Activated CD8-positive, alpha-beta T cell treated with anti-CD3 and anti-CD28 coated beads for 36 hours (primary cell): ENCODE measurements at regions not wholly inside any gene's neighbourhood (a gene's known extent, or its start where the extent isn't known, plus 50 kb on each side); places are given as distances from the start of the nearest gene placed in this dataset.

Experiments used
- ATAC-seq: fragments of 200-7000 bp; cut with Tn5 transposase; one replicate; pipeline ENCODE4 v1.10.0; 2021; ENCODE audit warnings: mild to moderate bottlenecking, moderate library complexity
- CTCF ChIA-PET: fragments of 350-600 bp; sonication (Branson Sonifier 250); formaldehyde crosslinking; loops from one replicate; lab custom pipeline; 2021; ENCODE audit warnings: antibody characterized with exemption; lab: Charles Lee
- POLR2A ChIA-PET: fragments of 350-600 bp; sonication (Branson Sonifier 250); formaldehyde crosslinking; loops from one replicate; lab custom pipeline; 2021; ENCODE audit warnings: antibody characterized with exemption; lab: Charles Lee
- DNase-seq: peaks from one replicate; pipeline ENCODE4 v3.0.0-alpha.2; 2020
- H3K27ac Mint-ChIP-seq: one replicate; pipeline ENCODE4 v1.8.0; 2021; ENCODE audit warnings: mild to moderate bottlenecking, mixed read lengths
- H3K27me3 Mint-ChIP-seq: one replicate; pipeline ENCODE4 v1.8.0; 2021; ENCODE audit warnings: mixed read lengths
- H3K36me3 Mint-ChIP-seq: one replicate; pipeline ENCODE4 v1.8.0; 2021; ENCODE audit warnings: low read depth, mixed read lengths
- H3K4me1 Mint-ChIP-seq: one replicate; pipeline ENCODE4 v1.8.0; 2021; ENCODE audit warnings: low read depth, mixed read lengths
- H3K4me3 Mint-ChIP-seq: one replicate; pipeline ENCODE4 v1.8.0; 2021; ENCODE audit warnings: mild to moderate bottlenecking, moderate library complexity, mixed read lengths
- H3K9me3 Mint-ChIP-seq: one replicate; pipeline ENCODE4 v1.8.0; 2021; ENCODE audit warnings: mixed read lengths
- intact Hi-C: fragments of 100-400 bp; cut with micrococcal nuclease; formaldehyde crosslinking; loops from one replicate; pipeline ENCODE4 v1.10.0; 2022
- TF ChIP-seq, protein P1 (sequence below): fragments of 200-600 bp; IDR thresholded peaks from one replicate; pipeline ENCODE4 v1.8.0; 2022; ENCODE audit warnings: antibody characterized with exemption, mild to moderate bottlenecking

DNA sequence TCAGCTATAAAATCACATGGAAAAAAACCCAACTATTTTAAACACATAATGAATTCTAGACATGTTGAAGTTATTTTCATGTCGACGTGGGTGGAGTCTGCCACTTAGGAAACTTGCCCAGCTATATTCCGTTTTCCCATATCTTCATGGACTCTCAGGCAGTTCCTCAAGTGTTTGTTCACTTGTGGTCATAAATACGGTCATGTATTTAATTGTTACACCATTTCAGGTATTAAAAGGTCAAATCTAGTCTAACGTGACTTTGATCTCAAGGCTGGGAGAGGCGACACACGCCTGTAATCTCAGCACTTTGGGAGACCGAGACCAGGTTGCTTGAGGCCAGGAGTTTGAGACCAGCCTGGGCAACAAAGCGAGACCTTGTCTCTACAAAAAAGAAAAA, 346.9 kb downstream of the PBX1 start:
- ChIA-PET CTCF (no interaction called here), POLR2A (no interaction called here)
- no peak overlapping the region for H3K27ac Mint-ChIP-seq
- ATAC-seq (no peak), DNase-seq (no peak)
- H3K4me3 Mint-ChIP-seq: no peak overlapping the region
- H3K27me3 Mint-ChIP-seq: no peaks in the 10 kb centered on the region
- no peaks in the 10 kb centered on the region for H3K4me1 Mint-ChIP-seq
- no peaks in the 10 kb centered on the region for H3K36me3 Mint-ChIP-seq
- intact Hi-C loops: no loop called here
- no peaks in the 10 kb centered on the region for H3K9me3 Mint-ChIP-seq
- TF ChIP-seq, protein P1, sequence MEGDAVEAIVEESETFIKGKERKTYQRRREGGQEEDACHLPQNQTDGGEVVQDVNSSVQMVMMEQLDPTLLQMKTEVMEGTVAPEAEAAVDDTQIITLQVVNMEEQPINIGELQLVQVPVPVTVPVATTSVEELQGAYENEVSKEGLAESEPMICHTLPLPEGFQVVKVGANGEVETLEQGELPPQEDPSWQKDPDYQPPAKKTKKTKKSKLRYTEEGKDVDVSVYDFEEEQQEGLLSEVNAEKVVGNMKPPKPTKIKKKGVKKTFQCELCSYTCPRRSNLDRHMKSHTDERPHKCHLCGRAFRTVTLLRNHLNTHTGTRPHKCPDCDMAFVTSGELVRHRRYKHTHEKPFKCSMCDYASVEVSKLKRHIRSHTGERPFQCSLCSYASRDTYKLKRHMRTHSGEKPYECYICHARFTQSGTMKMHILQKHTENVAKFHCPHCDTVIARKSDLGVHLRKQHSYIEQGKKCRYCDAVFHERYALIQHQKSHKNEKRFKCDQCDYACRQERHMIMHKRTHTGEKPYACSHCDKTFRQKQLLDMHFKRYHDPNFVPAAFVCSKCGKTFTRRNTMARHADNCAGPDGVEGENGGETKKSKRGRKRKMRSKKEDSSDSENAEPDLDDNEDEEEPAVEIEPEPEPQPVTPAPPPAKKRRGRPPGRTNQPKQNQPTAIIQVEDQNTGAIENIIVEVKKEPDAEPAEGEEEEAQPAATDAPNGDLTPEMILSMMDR: no peak

DNA sequence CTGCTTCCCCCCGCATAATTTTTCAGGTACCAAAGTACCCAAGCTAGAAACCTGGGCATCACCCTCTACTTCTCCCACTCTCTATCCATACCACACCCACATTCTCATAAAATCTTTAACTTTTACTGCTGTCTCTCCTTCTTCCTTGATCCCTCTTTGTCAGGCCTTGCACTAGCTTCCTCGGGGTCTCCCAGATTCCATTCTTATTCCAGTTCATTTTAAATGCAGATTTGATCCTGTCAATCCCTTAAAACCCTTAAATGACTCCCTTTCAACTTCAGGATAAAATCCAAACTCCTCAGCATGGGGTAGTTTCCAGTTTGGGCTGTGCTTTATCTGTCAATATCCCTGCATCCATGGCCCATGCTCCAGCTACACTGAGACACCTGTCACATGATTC, 343.5 kb downstream of the PBX1 start:
- H3K27ac Mint-ChIP-seq: no peak overlapping the region
- intact Hi-C loops: no loop called here
- H3K36me3 Mint-ChIP-seq: no peaks in the 10 kb centered on the region
- no peak for ATAC-seq
- ChIA-PET POLR2A (no interaction called here), CTCF (no interaction called here)
- no peaks in the 10 kb centered on the region for H3K4me1 Mint-ChIP-seq
- no peak overlapping the region for H3K4me3 Mint-ChIP-seq
- peaks cover 2% of the 10 kb centered on the region for H3K9me3 Mint-ChIP-seq
- DNase-seq: no peak
- no peaks in the 10 kb centered on the region for H3K27me3 Mint-ChIP-seq
- TF ChIP-seq, protein P1: no peak
